ENCODE measurements at regions not wholly inside any gene's neighbourhood (a gene's known extent, or its start where the extent isn't known, plus 50 kb on each side); places are given as distances from the start of the nearest gene placed in this dataset.
"Not testable (repeated sequence)": the region's sequence is repeated elsewhere in the genome, so short reads cannot be mapped to it uniquely, and the experiment has no call there.

DNA sequence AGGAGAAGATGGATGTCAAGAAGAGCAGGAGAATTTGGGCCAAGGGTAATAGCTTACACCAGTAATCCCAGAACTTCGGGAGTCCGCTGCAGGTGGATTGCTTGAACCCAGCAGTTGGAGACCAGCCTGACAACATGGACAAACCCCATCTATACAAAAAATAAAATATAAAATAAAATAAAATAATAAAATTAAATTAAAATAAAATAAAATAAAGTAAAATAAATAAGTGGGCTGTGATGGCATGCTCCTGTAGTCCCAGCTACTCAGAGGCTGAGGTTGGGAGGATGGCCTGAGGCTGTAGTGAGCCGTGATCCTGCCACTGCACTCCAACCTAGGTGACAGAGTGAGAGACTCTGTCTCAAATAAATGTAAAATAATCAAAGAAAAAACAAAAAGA, 1946.7 kb downstream of the MRPL39 start:
- no peak for DNase-seq

GRCh38 chr21:23644768-23645167, 1962.5 kb downstream of the MRPL39 start:
- DNase-seq = no peak

GRCh38 chr21:23639721-23640120, 1967.6 kb downstream of the MRPL39 start:
- DNase-seq = no peak

DNA sequence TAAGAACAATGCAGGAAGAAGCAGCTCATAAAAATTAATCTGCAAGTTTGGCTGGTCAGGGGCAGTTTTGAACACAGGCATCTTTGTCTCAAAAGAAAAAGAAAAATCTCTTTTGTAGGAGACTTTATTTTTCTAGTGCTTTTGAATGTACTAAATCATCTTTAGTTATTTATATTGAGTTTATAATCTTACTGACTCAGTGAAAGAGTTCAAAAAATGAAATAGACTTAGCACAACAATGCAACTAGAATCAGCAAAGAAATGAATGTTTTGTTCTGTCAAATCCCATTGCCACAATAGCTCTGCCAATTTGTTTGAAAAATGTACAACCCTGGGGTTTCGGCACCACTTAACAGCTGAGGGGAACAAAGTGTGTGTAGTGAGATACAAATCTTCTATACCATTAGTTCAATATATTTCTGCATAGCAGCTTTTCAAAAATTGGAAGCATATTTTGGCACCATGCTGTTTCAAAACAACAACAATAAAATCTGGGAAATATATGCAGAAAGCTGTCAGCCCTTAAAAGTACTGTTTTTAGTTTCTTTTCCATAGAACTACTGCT, 1969.1 kb downstream of the MRPL39 start:
- DNase-seq = no peak

DNA sequence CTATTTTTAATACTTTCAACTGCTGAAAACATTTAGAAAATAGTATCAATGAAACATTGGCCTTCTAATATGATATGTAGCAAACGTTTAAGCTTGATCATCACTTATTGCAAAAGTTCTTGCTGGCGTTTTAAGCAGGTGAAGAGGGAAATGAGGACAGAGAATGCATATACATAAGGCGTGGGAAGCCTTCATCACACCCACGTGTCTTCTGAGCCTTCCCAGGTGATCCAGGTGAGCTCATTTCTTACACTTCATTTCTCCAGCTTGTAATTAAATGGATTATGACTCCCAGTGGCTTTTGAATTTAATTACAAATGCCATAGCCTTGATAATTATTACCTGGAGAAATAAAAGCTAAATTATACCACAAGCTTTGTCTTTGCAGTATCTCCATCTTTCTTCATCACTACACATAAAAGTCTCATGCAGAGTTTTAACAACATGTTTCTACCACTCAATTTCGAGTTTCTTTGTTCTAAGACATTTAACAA, 1973.8 kb downstream of the MRPL39 start:
- DNase-seq = no peak

DNA sequence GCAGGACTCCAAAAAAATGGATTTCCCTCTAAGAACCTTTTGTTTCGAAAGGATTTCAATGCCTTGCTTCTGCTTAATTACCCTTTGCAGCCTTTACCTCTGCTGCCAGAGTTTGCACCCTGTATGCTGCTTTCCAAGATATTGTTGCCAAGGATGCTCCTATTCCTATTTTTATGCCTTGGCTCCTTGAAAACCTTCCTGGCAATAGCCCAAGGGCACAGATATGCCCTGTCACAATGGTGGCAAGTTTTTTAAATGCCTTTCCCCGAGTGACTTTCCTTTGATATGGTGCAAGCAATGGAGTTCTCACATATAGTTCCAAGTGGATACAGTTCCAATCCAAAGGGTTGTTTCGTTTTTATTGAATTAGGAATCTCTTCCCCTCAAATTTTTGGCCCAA, 1983.0 kb downstream of the MRPL39 start:
- no peak for DNase-seq

GRCh38 chr21:23613014-23613413, 1994.3 kb downstream of the MRPL39 start:
- no peak for DNase-seq

DNA sequence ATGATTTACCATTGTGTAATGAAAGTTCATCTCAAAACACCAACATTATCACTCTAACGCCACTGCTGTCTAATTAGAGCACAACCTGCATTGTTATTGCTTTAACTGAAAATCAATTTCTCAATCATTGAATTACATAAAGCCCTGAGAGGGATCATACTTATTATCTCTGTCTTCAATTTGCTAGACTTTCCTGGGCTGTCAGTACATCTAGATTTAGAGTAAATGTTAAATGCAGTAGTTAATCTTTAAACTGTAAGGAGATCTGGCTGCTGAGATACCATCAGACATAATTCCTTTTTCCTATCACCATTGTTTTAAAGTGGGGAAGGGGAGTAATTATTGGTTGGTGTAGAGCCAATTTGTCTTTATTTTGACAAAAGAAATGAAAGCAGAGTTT, 1995.1 kb downstream of the MRPL39 start:
- no peak for DNase-seq

- no peak for DNase-seq
Observed at GRCh38 chr21:23607782-23608431, 1999.4 kb downstream of the MRPL39 start.

GRCh38 chr21:23601549-23601948, 2005.7 kb downstream of the MRPL39 start:
- DNase-seq = no peak

- DNase-seq = no peak
Observed at GRCh38 chr21:23593582-23593981, 2013.7 kb downstream of the MRPL39 start.

GRCh38 chr21:23585419-23585818, 2021.9 kb downstream of the MRPL39 start:
- DNase-seq = no peak

GRCh38 chr21:23579573-23579972, 2027.7 kb downstream of the MRPL39 start:
- no peak for DNase-seq

DNA sequence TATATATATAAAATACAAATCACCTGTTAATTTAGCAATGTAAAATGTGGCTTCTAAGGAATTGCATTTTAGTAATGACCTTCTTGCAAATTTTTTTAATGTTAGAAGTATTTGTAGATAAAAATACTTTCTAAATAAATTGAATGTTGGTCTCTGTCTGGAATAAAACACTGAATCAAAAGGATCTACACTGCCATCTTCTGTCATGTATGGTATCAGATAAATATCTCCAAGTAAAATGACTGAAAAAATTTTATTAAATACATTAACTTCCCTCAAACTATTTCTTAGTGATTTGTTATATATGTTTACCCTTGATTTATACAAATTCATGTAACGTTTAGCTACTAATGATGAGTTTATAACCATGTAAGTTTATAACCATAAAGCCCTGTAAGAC, 2029.3 kb downstream of the MRPL39 start:
- DNase-seq = no peak

DNA sequence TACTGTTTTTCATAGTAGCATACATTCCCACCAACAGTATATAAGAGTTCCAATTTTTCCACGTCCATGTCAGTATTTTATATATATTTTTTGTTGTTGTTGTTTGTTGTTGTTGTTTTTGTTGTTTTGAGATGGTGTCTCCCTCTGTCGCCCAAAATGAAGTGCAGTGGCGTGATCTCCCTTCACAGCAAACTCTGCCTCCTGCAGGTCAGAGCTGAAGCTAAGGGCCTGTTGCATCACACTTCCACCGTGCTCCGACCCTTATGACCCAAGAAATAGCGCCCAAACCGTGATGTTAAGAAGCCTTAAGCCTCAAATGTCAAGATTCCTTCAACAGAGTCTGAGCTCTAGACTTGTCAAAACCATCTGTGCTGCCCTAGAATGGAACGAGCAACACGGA, 2032.3 kb downstream of the MRPL39 start:
- no peak for DNase-seq

- not testable (repeated sequence) for DNase-seq
Observed at GRCh38 chr21:23548924-23549323, 2058.4 kb downstream of the MRPL39 start.

DNA sequence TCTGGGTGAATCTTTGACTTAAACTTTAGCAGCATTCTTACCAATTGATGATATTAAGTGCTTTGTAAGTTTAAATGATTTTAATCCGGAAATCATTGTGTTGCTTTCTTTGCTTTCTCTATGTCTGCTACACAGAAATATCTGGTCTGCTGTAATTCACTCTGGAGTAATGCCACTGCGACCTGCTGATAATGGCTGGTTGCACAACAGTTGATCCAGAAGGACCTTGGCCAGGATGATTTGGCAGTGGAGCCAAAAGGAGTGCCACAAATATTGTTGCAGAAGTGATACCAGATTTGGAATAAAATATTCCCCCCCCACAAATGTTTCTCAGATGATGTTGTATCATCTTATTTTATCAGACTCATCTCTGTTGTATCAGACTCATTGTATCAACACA, 2063.9 kb downstream of the MRPL39 start:
- no peak for DNase-seq

- no peak for DNase-seq
Observed at GRCh38 chr21:23542097-23542496, 2065.2 kb downstream of the MRPL39 start.

DNA sequence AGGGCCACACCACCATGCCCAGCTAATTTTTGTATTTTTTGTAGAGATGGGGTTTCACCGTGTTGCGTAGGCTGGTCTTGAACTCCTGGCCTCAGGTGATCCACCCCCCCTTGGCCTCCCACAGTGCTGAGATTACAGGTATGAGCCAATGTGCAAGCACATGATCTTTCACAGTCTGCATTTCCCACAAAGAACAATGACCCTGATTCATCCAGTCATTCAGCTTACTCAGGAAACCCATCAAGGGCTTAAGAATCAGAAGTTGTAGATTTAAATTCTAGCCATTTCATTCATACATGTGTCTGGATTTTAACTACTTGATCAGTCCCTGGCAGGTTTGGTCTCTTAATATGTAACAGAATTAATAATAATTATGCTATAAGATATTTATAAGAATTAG, 2065.7 kb downstream of the MRPL39 start:
- no peak for DNase-seq

- DNase-seq = no peak
Observed at GRCh38 chr21:23534850-23535249, 2072.4 kb downstream of the MRPL39 start.

GRCh38 chr21:23531444-23531843, 2075.8 kb downstream of the MRPL39 start:
- no peak for DNase-seq

DNA sequence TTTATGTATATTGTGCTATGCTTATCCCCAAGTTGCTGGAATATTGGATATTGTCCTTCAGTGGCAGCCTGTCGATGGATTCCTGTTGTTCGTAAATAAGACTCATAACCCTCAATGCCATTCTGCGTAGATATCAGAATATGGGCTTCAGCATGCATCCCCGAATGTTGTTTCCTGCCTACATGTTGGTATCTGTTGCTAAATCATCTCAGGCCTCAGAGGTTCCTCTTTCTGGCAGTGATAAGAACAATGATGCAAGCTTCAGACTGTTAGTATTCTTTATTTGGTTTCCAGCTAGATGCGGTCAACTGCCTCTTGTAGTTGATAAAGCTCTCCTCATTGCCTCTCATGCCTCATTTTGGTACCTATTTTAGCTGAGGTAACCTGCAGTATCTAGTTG, 2082.6 kb downstream of the MRPL39 start:
- DNase-seq = no peak

- DNase-seq = no peak
Observed at GRCh38 chr21:23522751-23523150, 2084.5 kb downstream of the MRPL39 start.

- no peak for DNase-seq
Observed at GRCh38 chr21:23507501-23507900, 2099.8 kb downstream of the MRPL39 start.

GRCh38 chr21:23496729-23497128, 2110.6 kb downstream of the MRPL39 start:
- DNase-seq = no peak
